ENCODE measurements at regions not wholly inside any gene's neighbourhood (a gene's known extent, or its start where the extent isn't known, plus 50 kb on each side); places are given as distances from the start of the nearest gene placed in this dataset.

DNA sequence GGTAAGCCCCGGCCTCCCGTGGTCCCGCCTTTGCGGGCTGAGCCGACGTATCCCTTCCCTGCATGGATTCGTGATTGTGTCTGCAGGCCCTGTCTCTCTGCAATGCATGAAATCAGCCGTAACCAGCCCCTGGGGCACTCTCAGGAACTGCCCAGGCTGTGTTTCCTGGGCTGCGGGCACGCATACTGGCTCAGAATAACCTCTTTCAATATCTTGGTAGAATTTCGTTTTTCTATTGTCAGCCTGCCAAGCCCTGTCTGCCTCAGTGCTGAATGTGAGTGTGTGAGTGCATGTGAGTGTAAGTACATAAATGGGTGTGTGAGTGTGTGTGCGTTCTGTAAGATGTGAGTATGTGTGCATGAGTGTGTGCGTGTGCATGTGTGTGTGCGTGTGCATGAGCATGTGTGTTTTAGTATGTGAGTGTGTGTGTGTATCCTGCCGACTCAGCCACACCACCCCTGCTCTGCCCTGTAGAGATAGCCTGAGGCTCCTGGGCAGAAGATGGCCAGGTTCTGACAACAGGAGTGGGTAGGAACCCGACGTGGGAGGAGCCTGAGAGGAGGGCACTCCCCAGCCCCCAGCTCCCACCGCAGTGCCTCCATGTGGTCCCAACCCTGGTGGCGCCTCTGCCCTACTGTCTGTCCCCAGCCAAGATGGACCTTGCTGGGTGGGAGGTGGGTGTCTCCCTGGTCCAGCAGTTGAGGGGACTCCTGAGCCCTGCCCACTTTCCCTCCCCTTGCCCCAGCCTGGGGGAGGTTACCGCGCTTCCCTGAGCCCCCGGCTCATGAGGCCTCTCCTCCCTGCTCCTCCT lies 268.8 kb downstream of the ADGRD1 start:
- TF ChIP-seq, protein P1, sequence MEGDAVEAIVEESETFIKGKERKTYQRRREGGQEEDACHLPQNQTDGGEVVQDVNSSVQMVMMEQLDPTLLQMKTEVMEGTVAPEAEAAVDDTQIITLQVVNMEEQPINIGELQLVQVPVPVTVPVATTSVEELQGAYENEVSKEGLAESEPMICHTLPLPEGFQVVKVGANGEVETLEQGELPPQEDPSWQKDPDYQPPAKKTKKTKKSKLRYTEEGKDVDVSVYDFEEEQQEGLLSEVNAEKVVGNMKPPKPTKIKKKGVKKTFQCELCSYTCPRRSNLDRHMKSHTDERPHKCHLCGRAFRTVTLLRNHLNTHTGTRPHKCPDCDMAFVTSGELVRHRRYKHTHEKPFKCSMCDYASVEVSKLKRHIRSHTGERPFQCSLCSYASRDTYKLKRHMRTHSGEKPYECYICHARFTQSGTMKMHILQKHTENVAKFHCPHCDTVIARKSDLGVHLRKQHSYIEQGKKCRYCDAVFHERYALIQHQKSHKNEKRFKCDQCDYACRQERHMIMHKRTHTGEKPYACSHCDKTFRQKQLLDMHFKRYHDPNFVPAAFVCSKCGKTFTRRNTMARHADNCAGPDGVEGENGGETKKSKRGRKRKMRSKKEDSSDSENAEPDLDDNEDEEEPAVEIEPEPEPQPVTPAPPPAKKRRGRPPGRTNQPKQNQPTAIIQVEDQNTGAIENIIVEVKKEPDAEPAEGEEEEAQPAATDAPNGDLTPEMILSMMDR (IDR thresholded peaks at IDR 0.05) = no peak
- TF ChIP-seq EZH2 (IDR thresholded peaks at IDR 0.05) = no peak
- TF ChIP-seq EZH2phosphoT487 (IDR thresholded peaks at IDR 0.05) = no peak
